HG02938 (cell line): ENCODE measurements at regions not wholly inside any gene's neighbourhood (a gene's known extent, or its start where the extent isn't known, plus 50 kb on each side); places are given as distances from the start of the nearest gene placed in this dataset.
"Not testable (repeated sequence)": the region's sequence is repeated elsewhere in the genome, so short reads cannot be mapped to it uniquely, and the experiment has no call there.

Experiments
- ATAC-seq: cut with Tn5 transposase; IDR thresholded peaks from one replicate; pipeline ENCODE4 v1.9.1; 2021; ENCODE audit warnings: mild to moderate bottlenecking, moderate library complexity; ENCODE audit not compliant: unreplicated experiment

DNA sequence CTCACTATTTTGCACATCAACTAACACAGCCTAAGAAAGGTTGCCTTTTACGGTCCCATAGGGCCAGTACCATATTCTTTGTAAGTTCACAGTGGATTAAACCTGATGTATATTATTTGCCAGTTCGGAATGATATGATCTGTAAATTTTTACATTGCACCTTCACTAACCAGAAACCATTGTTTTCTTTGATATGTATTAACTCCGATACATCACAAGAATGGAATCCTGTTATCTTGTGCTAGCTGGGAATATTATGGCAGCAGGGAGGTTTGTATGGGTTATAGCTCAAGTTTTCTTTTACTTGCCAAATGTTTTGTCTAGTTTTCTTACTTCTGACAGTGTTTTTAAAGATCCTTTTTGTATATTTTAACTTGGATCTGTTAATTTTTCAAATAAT is 51.4 kb upstream of the S1PR1 start:
- ATAC-seq, result no peak

DNA sequence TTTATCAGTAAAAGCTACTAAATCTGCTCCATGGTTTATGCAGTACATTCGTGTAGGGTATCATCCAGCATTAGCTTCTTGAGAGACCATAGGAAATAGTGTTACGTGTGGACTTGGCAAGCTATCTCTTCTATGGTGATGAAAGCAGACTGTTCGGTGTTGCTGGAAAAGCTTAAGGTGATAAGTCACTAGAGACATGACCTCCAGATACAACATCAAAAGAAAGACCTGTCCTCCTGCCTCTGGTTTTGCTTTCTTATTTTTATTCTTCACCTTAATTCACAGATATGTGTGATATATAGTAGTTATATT is 53.5 kb upstream of the S1PR1 start:
- no peak for ATAC-seq

DNA sequence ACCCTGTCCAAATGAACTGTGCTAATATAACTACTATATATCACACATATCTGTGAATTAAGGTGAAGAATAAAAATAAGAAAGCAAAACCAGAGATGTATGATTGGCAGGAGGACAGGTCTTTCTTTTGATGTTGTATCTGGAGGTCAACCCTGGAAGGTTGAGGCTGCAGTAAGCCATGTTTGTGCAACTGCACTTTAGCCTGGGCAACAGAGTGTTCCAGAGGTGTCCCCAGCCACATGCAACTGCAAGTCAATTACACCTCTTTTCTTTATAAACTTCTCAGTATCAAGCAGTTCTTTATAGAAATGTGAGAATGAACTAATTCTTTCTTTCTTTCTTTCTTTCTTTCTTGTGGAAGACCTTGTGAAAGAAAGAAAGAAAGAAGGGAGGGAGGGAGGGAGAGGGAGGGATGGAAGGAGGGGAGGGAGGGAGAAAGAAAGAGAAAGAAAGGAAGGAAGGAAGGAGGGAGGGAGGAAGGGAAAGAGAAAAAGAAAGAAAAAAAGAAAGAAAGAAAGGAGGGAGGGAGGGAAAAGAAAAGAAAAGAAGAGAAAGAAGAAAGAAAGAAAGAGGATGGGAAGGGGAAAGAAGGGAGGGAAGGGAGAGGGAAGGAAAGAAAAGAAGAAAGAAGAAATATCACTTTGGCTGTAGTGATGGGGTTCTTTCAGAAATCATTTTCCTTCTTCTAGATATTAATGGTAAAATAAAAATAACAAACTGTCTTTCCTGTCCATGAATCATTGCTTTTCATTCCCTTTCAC is 54.0 kb upstream of the S1PR1 start:
- no peak for ATAC-seq

DNA sequence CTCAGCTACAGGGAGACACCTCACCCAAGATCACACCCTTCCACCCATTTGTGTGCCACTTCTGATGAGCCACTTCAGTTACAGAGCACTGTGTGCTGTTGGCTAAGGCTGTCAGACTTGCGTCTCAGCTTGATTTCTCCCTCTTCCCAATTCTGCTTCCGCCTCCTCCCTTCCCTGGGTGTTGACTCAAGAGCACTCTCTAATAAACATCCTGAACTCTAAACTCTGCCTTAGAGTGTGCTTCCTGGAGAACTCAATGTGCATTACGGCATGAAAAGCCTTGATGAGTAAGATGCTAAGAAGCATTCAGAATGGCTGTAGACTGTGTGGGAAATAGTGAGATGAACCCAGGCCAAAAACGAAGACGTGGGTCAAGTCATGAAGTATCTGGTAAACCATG is 54.9 kb upstream of the S1PR1 start:
- no peak for ATAC-seq

DNA sequence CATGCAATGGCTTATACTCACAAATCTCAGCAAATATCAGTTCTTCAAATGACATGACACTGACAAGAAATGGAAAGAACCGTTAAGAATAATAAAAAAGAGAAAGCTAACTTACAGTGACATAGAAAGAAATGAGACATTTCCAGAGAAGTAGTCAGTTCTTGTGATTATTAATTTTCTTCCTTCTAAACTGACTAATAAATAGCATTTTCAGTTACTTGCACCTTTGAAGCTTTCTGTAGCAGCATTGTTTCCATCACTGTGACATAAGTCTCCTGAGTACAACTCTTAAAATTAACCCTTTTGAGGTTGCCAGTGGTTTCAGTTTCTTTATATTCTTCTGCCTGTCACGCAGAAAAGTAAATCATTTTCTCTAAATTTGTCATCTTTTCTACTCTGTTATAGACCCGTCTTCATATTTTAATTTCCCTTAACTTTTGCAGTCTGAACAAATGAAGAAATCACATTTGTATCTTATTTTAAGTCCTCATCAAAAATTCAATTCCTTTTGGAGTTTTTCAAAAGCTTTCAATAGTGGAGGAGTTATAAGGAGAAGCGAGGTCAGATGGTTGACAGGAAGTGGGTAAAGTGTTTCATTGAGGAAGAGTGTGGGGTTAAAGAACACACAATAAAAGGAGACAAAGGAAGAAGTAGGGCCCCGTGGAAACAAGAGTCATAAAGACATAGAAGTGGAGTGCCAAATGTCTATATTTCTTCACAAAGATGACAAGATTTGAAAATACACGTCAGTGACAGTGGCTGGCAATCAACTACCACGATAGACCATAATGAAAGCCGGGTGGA is 57.9 kb upstream of the S1PR1 start:
- ATAC-seq, result peak; percentile 93

DNA sequence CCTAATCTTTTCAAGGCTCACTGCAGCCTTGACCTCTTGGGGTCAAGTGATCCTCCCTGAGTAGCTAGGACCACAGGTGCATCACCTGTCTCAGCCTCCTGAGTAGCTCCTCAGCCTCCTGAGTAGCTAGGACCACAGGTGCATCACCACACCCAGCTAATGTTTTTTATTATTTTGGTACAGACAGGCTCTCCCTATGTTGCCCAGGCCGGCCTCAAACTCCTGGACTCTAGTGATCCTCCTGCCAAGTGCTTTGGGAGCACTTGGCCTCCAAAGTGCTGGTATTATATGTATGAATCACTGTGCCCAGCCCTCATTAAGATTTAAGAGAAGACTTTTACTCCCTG is 58.5 kb upstream of the S1PR1 start:
- no peak for ATAC-seq

DNA sequence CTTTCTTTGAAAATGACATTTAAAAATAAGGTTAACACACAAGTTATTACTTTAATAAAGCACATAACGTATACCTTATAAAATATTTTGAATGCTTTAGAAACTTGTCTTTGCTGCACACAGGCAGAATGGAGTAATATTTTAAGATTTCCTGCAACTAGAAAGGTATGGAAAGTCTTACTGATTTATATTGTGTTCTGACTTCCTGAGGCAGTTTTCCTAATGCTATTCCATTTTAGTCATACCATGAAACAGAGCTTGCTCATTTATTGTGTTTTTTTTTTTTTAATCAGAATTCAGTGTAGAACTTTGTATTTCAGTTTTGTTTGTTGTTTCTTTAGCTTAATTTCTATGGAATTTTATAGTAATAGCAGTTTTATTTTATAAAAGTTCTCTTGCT is 60.9 kb upstream of the S1PR1 start:
- ATAC-seq, result no peak

DNA sequence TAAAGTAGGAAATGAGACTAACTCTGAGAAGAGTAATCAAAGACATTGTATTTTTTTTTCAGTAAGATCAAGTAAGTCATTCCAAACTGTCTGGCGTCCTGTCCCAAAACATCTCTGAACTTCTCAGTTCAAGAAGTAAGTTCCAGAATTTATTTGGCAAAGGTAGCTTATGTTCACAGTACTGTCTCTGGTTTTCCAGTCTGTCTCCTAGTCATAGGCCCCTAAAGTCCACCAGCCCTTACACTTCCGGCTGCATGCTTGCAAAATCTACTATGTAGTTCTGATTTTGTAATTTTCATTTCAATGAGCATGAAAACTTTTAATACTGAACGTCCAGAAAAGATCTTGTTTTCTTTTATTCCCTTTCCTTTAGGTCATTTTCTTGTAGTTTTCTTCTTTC is 61.4 kb upstream of the S1PR1 start:
- ATAC-seq, result no peak

DNA sequence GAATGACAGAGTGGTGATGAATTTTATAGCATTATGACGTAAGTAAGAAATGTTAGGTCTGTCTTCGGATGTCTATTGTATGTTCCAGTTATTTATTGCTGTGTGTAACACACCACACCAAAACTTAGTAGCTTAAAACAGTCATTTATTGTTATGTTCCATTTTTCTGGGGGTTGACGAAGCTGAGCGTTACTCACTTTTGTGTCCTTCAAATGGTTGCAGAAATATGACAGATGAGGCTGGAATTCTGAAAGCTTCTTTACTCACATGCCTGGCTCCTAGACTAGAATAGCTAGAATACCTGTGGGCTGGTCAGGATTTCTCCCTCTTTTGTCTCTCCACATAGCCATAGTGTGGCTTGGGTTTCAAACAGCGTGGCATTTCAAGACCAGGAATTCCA is 62.1 kb upstream of the S1PR1 start:
- no peak for ATAC-seq

DNA sequence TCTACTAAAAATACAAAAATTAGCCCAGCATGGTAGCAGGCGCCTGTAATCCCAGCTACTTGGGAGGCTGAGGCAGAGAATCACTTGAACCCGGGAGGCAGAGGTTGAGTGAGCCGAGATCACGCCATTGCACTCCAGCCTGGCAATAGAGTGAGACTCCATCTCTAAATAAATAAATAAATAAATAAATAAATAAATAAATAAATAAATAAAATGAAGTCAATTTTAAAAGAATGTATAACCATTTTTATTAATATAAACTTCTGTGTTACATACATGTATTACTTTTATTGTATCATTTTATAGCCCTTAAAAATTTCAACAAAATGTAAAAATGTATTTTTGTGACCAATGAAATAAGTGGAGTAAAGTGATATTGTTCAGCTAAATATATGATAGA is 62.5 kb upstream of the S1PR1 start:
- not testable (repeated sequence) for ATAC-seq

DNA sequence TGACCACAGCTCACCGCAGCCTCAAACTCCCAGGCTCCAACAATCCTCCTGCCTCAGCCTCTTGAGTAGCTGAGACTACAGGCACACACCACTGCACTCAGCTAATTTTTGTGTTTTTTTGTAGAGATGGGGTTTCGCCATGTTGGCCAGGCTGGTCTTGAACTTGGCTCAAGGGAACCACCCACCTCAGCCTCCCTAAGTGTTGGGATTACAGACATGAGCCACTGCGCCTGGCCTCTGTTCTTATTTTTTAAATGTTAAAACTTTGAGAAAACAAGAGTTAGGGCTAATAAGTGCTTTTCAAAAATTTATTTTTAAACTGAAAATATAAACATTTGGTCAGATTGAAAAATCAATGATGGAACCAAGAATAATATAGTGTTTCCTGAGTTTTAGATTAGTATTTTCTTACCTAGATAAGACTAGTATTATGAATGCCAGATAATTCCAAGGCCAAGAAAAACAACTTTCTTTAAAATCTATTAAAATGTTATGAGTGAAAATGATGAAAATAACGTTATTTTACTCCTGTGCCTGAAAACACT is 66.2 kb upstream of the S1PR1 start:
- ATAC-seq, result no peak

DNA sequence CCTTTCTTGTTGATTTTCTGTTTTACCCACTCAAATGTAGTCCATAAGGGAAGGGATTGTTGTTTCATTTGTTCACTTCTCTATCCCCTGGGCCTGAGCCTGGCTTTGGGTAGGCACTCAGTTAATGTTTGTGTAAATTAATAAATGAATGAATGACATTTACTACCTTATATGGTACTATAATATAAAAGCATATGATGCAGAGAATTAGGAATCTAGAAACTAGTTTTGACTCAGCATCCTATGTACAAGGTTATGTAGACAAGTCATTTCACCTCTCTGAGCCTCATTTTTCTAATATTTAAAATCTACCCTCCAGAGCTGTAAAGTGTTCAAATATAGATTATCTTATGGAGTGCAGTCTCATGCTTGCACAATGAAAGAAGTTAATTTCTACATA is 68.9 kb upstream of the S1PR1 start:
- ATAC-seq, result peak; percentile 86

DNA sequence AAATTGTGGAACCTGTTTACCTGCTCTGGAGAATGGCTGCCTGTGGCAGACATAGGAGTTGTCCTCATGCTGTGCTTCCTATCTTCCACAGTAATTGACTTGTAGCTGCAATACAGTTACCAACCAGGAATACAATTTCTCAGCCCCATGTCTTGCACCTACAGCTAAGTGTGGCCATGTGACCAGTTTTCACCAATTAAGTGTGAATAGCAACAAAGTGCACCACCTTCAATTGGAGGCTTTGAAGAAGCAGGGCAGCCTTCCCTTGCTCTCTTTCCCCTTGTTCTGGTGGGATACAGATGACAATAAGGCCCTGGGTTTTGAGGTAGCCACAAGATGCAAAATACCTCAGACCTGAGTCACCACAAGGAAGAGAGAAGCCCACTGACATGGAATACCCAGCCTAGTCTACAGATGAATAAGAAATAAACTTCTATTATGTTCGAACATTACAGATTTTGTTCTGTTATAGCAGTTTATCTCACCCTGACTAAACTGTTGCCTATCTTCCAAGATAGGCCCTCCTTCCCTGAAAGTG is 70.2 kb upstream of the S1PR1 start:
- ATAC-seq, result no peak

DNA sequence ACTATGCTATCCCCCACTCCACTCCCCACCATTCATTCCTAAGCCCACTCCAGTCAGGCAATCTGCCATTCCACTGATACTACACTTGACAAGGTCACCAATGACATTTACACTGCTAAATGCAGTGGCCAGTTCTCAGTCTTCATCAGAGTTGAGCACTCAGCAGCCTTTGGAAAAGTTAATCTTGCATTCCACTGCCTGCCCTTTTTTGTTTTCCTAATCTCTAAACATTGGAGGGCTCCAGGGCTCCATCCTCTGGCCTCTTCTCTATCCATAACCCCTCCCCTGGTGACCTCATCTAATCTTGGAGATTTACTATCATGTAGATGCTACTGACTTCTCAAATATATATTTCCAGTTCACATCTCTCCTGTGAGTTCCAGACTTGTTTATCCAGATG is 70.9 kb upstream of the S1PR1 start:
- ATAC-seq, result no peak

DNA sequence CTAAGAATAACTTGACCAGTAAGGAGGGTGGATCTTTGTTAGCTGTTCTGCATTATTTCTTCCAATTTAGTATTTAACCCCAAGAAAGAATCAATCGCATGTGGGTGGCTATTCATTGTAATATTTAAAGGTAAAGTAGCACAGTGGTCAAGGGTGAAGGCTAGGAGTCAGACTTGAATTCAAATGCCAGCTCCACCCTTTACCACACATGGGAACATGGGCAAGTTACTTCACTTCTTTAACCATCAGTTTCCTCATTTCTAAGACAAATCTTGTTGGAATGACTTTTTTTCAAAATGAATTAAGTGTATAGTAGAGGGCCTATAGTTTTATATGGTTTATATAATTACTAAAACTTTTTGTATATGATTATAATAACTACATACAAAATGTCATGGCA is 71.3 kb upstream of the S1PR1 start:
- ATAC-seq, result no peak

DNA sequence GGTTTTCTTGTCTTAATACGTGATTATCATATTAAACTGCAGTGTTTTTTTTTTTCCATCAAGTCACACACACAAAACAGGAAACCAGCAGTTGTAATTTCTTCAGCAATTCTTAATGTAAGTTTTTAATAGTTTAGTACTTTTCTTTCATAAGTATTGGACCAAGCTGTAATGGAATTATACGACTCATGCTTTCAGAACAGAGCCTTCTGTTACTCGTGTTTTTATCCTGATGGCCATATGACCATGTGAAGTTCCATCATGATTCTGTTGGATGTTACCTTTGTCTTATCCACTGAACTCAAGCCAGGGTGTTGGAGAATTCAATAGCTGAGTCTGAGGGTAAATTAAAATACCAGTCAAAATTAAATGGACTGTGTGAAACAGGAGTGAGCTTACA is 72.0 kb upstream of the S1PR1 start:
- ATAC-seq, result no peak

DNA sequence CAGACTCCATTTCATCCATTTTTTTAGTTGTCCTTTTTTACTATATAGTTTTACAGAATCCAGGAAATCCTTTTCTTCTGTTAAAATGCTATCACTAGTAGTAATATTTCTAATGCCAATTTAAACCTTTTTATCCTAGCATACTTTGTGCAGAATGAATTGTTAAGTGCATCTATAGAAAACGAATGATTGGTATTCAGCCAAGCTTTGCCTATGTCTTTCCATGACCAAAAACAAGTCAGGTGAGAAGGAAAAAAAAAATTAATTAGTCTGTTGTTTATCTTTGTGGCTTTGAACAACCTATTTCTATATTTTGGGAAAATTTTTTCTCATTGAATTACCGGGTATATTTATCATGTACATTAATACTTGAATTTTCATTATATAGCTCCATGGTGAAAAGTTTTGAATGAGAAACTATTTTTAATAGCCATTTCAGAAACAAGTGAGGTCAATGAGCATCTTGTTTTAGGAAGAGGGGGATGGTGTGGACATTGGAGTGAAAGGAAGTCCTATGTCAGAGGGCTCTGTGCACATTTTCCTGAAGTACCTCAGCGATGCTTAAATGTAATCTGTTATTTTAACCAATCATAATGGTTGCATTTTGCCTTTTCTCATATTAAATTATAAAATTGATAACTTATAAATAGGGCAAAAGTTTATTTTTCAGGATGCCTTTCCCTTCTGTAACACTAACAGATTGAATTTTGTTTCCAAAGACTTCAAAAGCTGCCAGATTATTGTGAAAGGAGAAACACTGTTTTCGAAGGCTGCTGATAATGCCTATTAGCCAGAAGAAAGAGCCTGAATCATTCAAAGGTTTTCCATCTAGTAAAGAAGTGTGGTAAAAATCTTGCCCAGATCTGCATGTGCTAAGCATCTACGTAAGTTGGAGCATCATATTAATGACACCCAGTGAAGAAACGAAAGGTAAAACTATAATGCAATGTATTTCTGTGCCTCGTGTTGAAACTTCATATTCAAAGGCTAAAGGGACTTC is 73.8 kb upstream of the S1PR1 start:
- ATAC-seq, result no peak

DNA sequence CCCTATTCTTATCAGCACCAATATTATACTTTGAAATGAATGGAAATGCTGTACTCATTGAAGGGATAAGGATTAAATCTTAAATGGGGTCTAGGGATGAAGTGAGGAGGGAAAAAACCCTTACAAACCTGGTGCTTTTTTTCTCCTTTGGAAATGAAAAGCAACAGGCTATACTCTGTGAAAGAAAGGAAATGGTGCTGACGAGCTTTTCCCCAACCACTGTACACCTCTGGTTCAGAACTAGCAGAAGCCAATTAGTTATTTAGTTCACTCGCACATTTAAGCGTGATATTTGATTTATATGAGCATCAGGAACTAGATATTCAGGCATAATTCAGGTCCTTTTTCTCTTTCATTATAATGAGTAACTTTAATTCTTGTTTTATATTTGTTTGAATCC is 74.5 kb upstream of the S1PR1 start:
- ATAC-seq, result no peak

DNA sequence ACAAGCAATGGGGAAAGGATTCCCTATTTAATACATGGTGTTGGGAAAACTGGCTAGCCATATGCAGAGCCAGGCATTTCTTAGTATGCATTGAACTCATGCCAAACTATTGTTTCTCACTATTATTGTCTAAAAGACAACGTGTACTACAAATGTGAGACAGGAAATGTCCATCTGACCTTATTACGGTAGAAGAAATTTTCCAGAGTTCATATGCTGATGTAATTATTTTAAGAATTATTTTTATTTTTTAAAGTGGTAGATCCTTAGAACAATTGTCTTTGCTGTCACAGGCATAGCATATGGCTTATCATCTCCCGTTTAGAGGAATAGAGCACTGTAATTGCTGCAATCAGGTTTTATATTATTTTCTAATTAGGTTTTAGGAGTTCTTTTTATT is 75.2 kb upstream of the S1PR1 start:
- ATAC-seq, result no peak

DNA sequence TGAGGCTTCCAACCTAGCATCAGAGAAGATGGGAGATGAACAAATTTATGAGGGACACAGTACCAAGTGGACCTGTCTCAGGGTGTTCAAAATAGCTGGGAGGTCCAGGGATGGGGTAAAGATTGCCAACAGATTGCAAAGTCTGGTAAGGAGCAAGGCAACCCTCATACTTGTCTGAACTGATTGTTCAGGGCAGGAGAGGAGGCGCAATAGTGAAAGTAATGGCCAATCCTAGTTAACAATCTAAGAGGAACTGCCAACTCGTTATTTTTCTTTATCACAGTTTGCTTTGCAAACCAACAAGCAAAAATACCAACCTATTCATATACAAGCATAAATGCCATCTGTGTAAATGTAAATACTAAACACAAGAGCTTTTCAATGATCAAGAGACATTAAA is 78.4 kb upstream of the S1PR1 start:
- no peak for ATAC-seq

DNA sequence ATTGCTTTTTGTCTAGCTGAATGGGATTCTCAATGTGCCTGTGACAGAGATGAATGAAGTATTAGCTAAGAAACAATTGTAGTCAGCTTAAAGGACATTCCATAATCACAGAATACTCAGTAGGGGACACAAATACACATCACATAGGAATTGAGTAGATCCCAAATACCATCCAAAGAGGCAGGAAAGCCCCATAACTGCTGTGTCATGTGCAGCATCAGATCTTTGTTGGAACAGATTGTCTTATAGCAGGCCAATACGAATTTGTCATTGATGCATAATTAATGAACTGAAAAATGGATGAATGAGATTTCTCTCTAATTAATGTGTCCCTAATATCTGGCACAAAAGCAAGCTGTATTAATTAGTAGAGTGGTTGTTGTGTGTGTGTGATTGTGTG is 82.3 kb upstream of the S1PR1 start:
- ATAC-seq, result no peak
